Endodermal cell (in vitro differentiated cells): ENCODE measurements at regions not wholly inside any gene's neighbourhood (a gene's known extent, or its start where the extent isn't known, plus 50 kb on each side); places are given as distances from the start of the nearest gene placed in this dataset.

Source experiments
- DNase-seq: peaks from one replicate; pipeline ENCODE4 v3.0.0-alpha.2; 2017
- H3K27ac ChIP-seq: 2 replicates; pipeline ENCODE4 v1.5.1; 2013; ENCODE audit warnings: mild to moderate bottlenecking, low read depth, low read length, moderate library complexity
- H3K27me3 ChIP-seq: 2 replicates; pipeline ENCODE4 v1.6.1; 2013; ENCODE audit warnings: mild to moderate bottlenecking, low read length, moderate library complexity; ENCODE audit not compliant: insufficient read depth, control insufficient read depth, poor library complexity, severe bottlenecking
- H3K36me3 ChIP-seq: 2 replicates; pipeline ENCODE4 v1.7.0; 2013; ENCODE audit warnings: mild to moderate bottlenecking, low read length, moderate library complexity; ENCODE audit not compliant: control insufficient read depth, insufficient read depth
- H3K4me1 ChIP-seq: one replicate; pipeline ENCODE4 v1.7.0; 2013; ENCODE audit warnings: low read length; ENCODE audit not compliant: control insufficient read depth, insufficient read depth
- H3K4me3 ChIP-seq: 2 replicates; pipeline ENCODE4 v1.5.1; 2013; ENCODE audit warnings: mild to moderate bottlenecking, low read length, moderate library complexity
- H3K9ac ChIP-seq: 2 replicates; pipeline ENCODE4 v1.6.1; 2013; ENCODE audit warnings: mild to moderate bottlenecking, low read length, moderate library complexity; ENCODE audit not compliant: poor library complexity, severe bottlenecking; ENCODE audit errors: extremely low read depth
- H3K9me3 ChIP-seq: 2 replicates; pipeline ENCODE4 v1.6.1; 2013; ENCODE audit warnings: mild to moderate bottlenecking, low read length, moderate library complexity; ENCODE audit not compliant: control insufficient read depth
- H3K27ac Mint-ChIP-seq: 2 replicates; pipeline ENCODE4 v1.8.0; 2020; ENCODE audit warnings: mixed read lengths
- H3K27me3 Mint-ChIP-seq: 2 replicates; pipeline ENCODE4 v1.8.0; 2021; ENCODE audit warnings: mild to moderate bottlenecking, mixed read lengths; ENCODE audit not compliant: insufficient read depth
- H3K36me3 Mint-ChIP-seq: 2 replicates; pipeline ENCODE4 v1.8.0; 2020; ENCODE audit warnings: low read depth, mixed read lengths
- H3K4me1 Mint-ChIP-seq: 2 replicates; pipeline ENCODE4 v1.8.0; 2020; ENCODE audit warnings: mixed read lengths
- H3K4me3 Mint-ChIP-seq: 2 replicates; pipeline ENCODE4 v1.8.0; 2020; ENCODE audit warnings: mild to moderate bottlenecking, moderate library complexity, mixed read lengths
- H3K9me3 Mint-ChIP-seq: 2 replicates; pipeline ENCODE4 v1.8.0; 2020; ENCODE audit warnings: mild to moderate bottlenecking, mixed read lengths
- CTCF ChIP-seq: fragments of 200-600 bp; sonication (generic); conservative IDR thresholded peaks from 2 replicates; pipeline ENCODE4 v1.5.0; 2021; ENCODE audit warnings: antibody characterized with exemption, mild to moderate bottlenecking
- WGBS, 2 experiments: methylation state at CpG; one replicate each; pipeline versions ENCODE4 v1.1.5 to v1.1.7; 2013; ENCODE audit warnings: missing lambda C conversion rate in 2 of 2, mixed read lengths in 1 of 2; ENCODE audit not compliant: insufficient coverage in 1 of 2, insufficient read length in 1 of 2; 5-methylcytosine and 5-hydroxymethylcytosine counted together

- H3K9ac ChIP-seq, result no peak overlapping the region
- no peak overlapping the region for H3K4me3 ChIP-seq
- no peaks in the 10 kb centered on the region for H3K27me3 ChIP-seq
- no peaks in the 10 kb centered on the region for H3K9me3 ChIP-seq
- H3K9me3 Mint-ChIP-seq, result no peaks in the 10 kb centered on the region
- DNase-seq, result no peak
- TF ChIP-seq CTCF, result no peak
- H3K4me3 Mint-ChIP-seq, result no peak overlapping the region
- H3K4me1 ChIP-seq, result no peaks in the 10 kb centered on the region
- H3K27me3 Mint-ChIP-seq, result no peaks in the 10 kb centered on the region
- no peaks in the 10 kb centered on the region for H3K36me3 Mint-ChIP-seq
- H3K4me1 Mint-ChIP-seq, result peaks cover 8% of the 10 kb centered on the region
- no peaks in the 10 kb centered on the region for H3K36me3 ChIP-seq
- no peak overlapping the region for H3K27ac Mint-ChIP-seq
- 71 to 75% methylated on average over 2 of the region's 2 CpGs for WGBS, 2 experiments
- no peak overlapping the region for H3K27ac ChIP-seq
These were observed 200.8 kb downstream of the CEP135 start for GRCh38 chr4:56149591-56149990.

GRCh38 chr4:56148428-56148827, 199.7 kb downstream of the CEP135 start:
- no peak overlapping the region for H3K9ac ChIP-seq
- 96% methylated on average over 2 of the region's 2 CpGs; no CpG with 5 or more reads in 1 of the 2 experiments for WGBS, 2 experiments
- H3K27ac ChIP-seq, result no peak overlapping the region
- H3K4me3 Mint-ChIP-seq, result no peak overlapping the region
- no peak for TF ChIP-seq CTCF
- no peaks in the 10 kb centered on the region for H3K27me3 Mint-ChIP-seq
- H3K27ac Mint-ChIP-seq, result no peak overlapping the region
- no peak for DNase-seq
- no peak overlapping the region for H3K4me3 ChIP-seq
- H3K36me3 Mint-ChIP-seq, result no peaks in the 10 kb centered on the region
- peaks cover 8% of the 10 kb centered on the region for H3K4me1 Mint-ChIP-seq
- H3K4me1 ChIP-seq, result no peaks in the 10 kb centered on the region
- H3K9me3 Mint-ChIP-seq, result no peaks in the 10 kb centered on the region
- no peaks in the 10 kb centered on the region for H3K9me3 ChIP-seq
- no peaks in the 10 kb centered on the region for H3K36me3 ChIP-seq
- H3K27me3 ChIP-seq, result no peaks in the 10 kb centered on the region

- Histone ChIP-seq H3K4me3 (no peak overlapping the region), H3K27ac (no peak overlapping the region), H3K27me3 (no peaks in the 10 kb centered on the region), H3K9me3 (no peaks in the 10 kb centered on the region), H3K9ac (no peak overlapping the region), H3K4me1 (no peaks in the 10 kb centered on the region), H3K36me3 (no peaks in the 10 kb centered on the region)
- TF ChIP-seq CTCF, result no peak
- H3K36me3 Mint-ChIP-seq, result no peaks in the 10 kb centered on the region
- no peak overlapping the region for H3K27ac Mint-ChIP-seq
- no peaks in the 10 kb centered on the region for H3K9me3 Mint-ChIP-seq
- no peaks in the 10 kb centered on the region for H3K27me3 Mint-ChIP-seq
- H3K4me1 Mint-ChIP-seq, result peaks cover 8% of the 10 kb centered on the region
- no peak for DNase-seq
- H3K4me3 Mint-ChIP-seq, result no peak overlapping the region
These were observed 198.6 kb downstream of the CEP135 start for GRCh38 chr4:56147371-56147770.
